HG03565 (cell line): ENCODE measurements at regions not wholly inside any gene's neighbourhood (a gene's known extent, or its start where the extent isn't known, plus 50 kb on each side); places are given as distances from the start of the nearest gene placed in this dataset.

ENCODE experiments used
- ATAC-seq: cut with Tn5 transposase; IDR thresholded peaks from one replicate; pipeline ENCODE4 v1.9.1; 2021; ENCODE audit warnings: mild to moderate bottlenecking, moderate library complexity; ENCODE audit not compliant: unreplicated experiment

- no peak for ATAC-seq
Observed at GRCh38 chr6:151699719-151700118, 107.8 kb upstream of the ESR1 start.

GRCh38 chr6:151701911-151702562, 105.4 kb upstream of the ESR1 start:
- ATAC-seq = peak; percentile 84

GRCh38 chr6:151702851-151703658, 104.4 kb upstream of the ESR1 start:
- ATAC-seq = no peak

GRCh38 chr6:151704383-151704782, 103.1 kb upstream of the ESR1 start:
- ATAC-seq = no peak

- ATAC-seq = no peak
Observed at GRCh38 chr6:151705993-151706733, 101.3 kb upstream of the ESR1 start.

- no peak for ATAC-seq
Observed at GRCh38 chr6:151709329-151709728, 98.2 kb upstream of the ESR1 start.

- no peak for ATAC-seq
Observed at GRCh38 chr6:151716526-151716932, 91.0 kb upstream of the ESR1 start.

GRCh38 chr6:151719070-151719469, 88.4 kb upstream of the ESR1 start:
- no peak for ATAC-seq

- no peak for ATAC-seq
Observed at GRCh38 chr6:151721146-151721545, 86.3 kb upstream of the ESR1 start.

GRCh38 chr6:151721671-151722070, 85.8 kb upstream of the ESR1 start:
- ATAC-seq = no peak

GRCh38 chr6:151722342-151722741, 85.1 kb upstream of the ESR1 start:
- no peak for ATAC-seq

GRCh38 chr6:151723152-151723551, 84.3 kb upstream of the ESR1 start:
- ATAC-seq = peak; percentile 81

GRCh38 chr6:151729829-151730495, 77.5 kb upstream of the ESR1 start:
- no peak for ATAC-seq

GRCh38 chr6:151730496-151730870, 77.0 kb upstream of the ESR1 start:
- no peak for ATAC-seq

- no peak for ATAC-seq
Observed at GRCh38 chr6:151731313-151731712, 76.2 kb upstream of the ESR1 start.

- ATAC-seq = no peak
Observed at GRCh38 chr6:151733680-151734320, 73.7 kb upstream of the ESR1 start.

GRCh38 chr6:151738267-151738666, 69.2 kb upstream of the ESR1 start:
- ATAC-seq = no peak

- no peak for ATAC-seq
Observed at GRCh38 chr6:151738960-151739359, 68.5 kb upstream of the ESR1 start.

- no peak for ATAC-seq
Observed at GRCh38 chr6:151740820-151741219, 66.7 kb upstream of the ESR1 start.

GRCh38 chr6:151747896-151748295, 59.6 kb upstream of the ESR1 start:
- no peak for ATAC-seq

- ATAC-seq = no peak
Observed at GRCh38 chr6:151749341-151749740, 58.1 kb upstream of the ESR1 start.
